Mesothelial cell of epicardium (in vitro differentiated cells): ENCODE measurements at regions not wholly inside any gene's neighbourhood (a gene's known extent, or its start where the extent isn't known, plus 50 kb on each side); places are given as distances from the start of the nearest gene placed in this dataset.

Source experiments
- DNase-seq, 2 experiments: peaks; one replicate each; pipeline ENCODE4 v3.0.0; 2021; ENCODE audit warnings: low spot score in 2 of 2; ENCODE audit not compliant: unreplicated experiment in 2 of 2
- H3K27ac Mint-ChIP-seq: 2 replicates; pipeline ENCODE4 v1.8.0; 2021; ENCODE audit warnings: mixed read lengths
- H3K27me3 Mint-ChIP-seq: 2 replicates; pipeline ENCODE4 v1.8.0; 2021; ENCODE audit warnings: low read depth, mixed read lengths
- H3K36me3 Mint-ChIP-seq: 2 replicates; pipeline ENCODE4 v1.8.0; 2021; ENCODE audit warnings: mixed read lengths
- H3K4me1 Mint-ChIP-seq: 2 replicates; pipeline ENCODE4 v1.8.0; 2021; ENCODE audit warnings: mixed read lengths
- H3K4me3 Mint-ChIP-seq: 2 replicates; pipeline ENCODE4 v1.8.0; 2021; ENCODE audit warnings: mild to moderate bottlenecking, moderate library complexity, mixed read lengths
- H3K9me3 Mint-ChIP-seq: 2 replicates; pipeline ENCODE4 v1.8.0; 2021; ENCODE audit warnings: mixed read lengths
- CTCF ChIP-seq: fragments of 200-600 bp; sonication (generic); IDR thresholded peaks from one replicate; pipeline ENCODE4 v1.5.0; 2021; ENCODE audit warnings: antibody characterized with exemption; ENCODE audit not compliant: unreplicated experiment

GRCh38 chr10:90575125-90575524 lies 282.7 kb downstream of the HTR7 start:
- Mint-ChIP-seq H3K27me3 (no peaks in the 10 kb centered on the region), H3K9me3 (peaks cover 23% of the 10 kb centered on the region), H3K4me3 (no peak overlapping the region), H3K36me3 (no peaks in the 10 kb centered on the region), H3K4me1 (peaks cover 7% of the 10 kb centered on the region), H3K27ac (no peak overlapping the region)
- TF ChIP-seq CTCF = no peak
- DNase-seq = no peak

DNA sequence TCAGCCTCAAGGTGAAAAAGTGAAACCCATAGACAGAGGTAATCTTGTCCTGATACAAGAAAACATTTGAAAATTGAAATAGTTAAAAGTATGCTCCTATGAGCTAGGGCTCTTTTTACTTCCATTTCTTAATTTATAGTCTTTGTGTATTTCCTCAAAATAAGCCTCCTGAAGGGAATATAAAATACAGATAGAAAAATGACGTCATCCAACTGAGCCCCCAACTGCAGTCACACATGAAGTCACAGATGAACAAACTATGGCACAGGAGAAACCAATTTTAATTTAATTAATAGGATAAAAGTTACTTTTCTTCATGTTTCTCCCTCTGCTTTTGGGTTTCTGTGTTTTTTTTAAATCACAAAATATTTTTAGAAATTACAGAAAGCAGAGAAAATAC lies 280.3 kb downstream of the HTR7 start:
- peaks cover 14% of the 10 kb centered on the region for H3K9me3 Mint-ChIP-seq
- H3K27me3 Mint-ChIP-seq = no peaks in the 10 kb centered on the region
- DNase-seq = no peak
- peaks cover 7% of the 10 kb centered on the region for H3K4me1 Mint-ChIP-seq
- no peak for TF ChIP-seq CTCF
- H3K36me3 Mint-ChIP-seq = no peaks in the 10 kb centered on the region
- no peak overlapping the region for H3K4me3 Mint-ChIP-seq
- no peak overlapping the region for H3K27ac Mint-ChIP-seq

GRCh38 chr10:90579602-90580242 lies 278.1 kb downstream of the HTR7 start:
- TF ChIP-seq CTCF = no peak
- peaks cover 4% of the 10 kb centered on the region for H3K4me1 Mint-ChIP-seq
- no peaks in the 10 kb centered on the region for H3K27me3 Mint-ChIP-seq
- no peak overlapping the region for H3K4me3 Mint-ChIP-seq
- no peaks in the 10 kb centered on the region for H3K36me3 Mint-ChIP-seq
- peaks cover 10% of the 10 kb centered on the region for H3K9me3 Mint-ChIP-seq
- DNase-seq = no peak
- H3K27ac Mint-ChIP-seq = no peak overlapping the region

GRCh38 chr10:90583416-90583815 lies 274.4 kb downstream of the HTR7 start:
- peaks cover 4% of the 10 kb centered on the region for H3K4me1 Mint-ChIP-seq
- H3K9me3 Mint-ChIP-seq = peaks cover 13% of the 10 kb centered on the region
- no peak for DNase-seq
- no peaks in the 10 kb centered on the region for H3K36me3 Mint-ChIP-seq
- no peak overlapping the region for H3K4me3 Mint-ChIP-seq
- TF ChIP-seq CTCF = no peak
- H3K27me3 Mint-ChIP-seq = no peaks in the 10 kb centered on the region
- H3K27ac Mint-ChIP-seq = no peak overlapping the region

- H3K27ac Mint-ChIP-seq = no peak overlapping the region
- H3K36me3 Mint-ChIP-seq = no peaks in the 10 kb centered on the region
- H3K9me3 Mint-ChIP-seq = peaks cover 4% of the 10 kb centered on the region
- no peak for DNase-seq
- no peak for TF ChIP-seq CTCF
- peaks cover 17% of the 10 kb centered on the region for H3K4me1 Mint-ChIP-seq
- H3K27me3 Mint-ChIP-seq = no peaks in the 10 kb centered on the region
- H3K4me3 Mint-ChIP-seq = no peak overlapping the region
Observed at GRCh38 chr10:90587081-90587491, 270.8 kb downstream of the HTR7 start.

DNA sequence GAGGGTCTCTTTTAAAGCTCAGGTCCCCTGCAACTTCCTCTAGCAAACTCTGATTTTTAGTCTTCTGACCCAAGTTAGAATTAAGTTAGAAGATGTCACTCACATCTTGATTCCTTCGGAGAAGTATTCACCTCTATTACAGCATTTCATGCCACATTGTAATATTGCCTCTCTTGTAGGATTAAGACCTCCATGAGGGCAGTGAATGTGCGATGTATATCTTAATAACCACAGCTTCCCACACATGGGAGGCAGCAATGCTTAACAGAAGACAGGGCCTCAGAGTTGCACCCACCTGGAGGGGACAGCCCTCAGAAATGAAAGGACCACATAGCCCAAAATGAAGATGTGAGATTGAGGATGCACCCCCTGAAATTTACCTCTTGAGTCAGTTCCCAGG lies 270.3 kb downstream of the HTR7 start:
- Mint-ChIP-seq H3K36me3 (no peaks in the 10 kb centered on the region), H3K4me1 (peaks cover 21% of the 10 kb centered on the region)

More for the DNA sequence above, 270.3 kb downstream of the HTR7 start:
- DNase-seq = no peak
- no peaks in the 10 kb centered on the region for H3K27me3 Mint-ChIP-seq
- H3K4me3 Mint-ChIP-seq = no peak overlapping the region
- no peak for TF ChIP-seq CTCF
- H3K9me3 Mint-ChIP-seq = peaks cover 4% of the 10 kb centered on the region
- no peak overlapping the region for H3K27ac Mint-ChIP-seq
